ENCODE measurements at regions not wholly inside any gene's neighbourhood (a gene's known extent, or its start where the extent isn't known, plus 50 kb on each side); places are given as distances from the start of the nearest gene placed in this dataset.

DNA sequence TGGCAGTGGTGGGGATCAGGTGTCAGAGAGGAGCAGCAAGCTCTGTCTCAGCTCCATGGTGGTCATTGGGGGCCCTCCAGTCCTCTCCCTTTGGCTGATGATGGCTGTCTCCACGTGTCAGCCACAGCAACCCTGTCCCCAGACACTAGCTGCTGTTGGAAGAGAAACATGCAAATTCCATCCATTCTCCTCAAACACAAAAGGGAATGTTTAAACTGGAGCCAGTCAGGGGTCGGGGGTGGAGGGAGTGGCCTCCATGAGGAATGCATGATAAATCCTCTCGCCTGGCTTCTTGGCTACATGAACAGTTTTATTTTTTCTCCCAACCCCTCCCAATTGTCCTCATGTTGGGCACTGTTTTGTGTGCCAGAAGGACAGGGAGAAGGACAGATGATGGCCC lies 86.4 kb downstream of the EDN3 start:
- WGBS, 2 donors, result 50 to 53% methylated on average over 3 of the region's 3 CpGs
- H3K4me1 ChIP-seq, result no peaks in the 10 kb centered on the region
- DNase-seq, result no peak
- H3K27ac ChIP-seq, result no peak overlapping the region
- H3K36me3 ChIP-seq (ENCODE audit: low read depth, missing control alignments), result no peaks in the 10 kb centered on the region
- no peak for TF ChIP-seq POLR2A (IDR thresholded peaks at IDR 0.05)
- TF ChIP-seq, protein P1, sequence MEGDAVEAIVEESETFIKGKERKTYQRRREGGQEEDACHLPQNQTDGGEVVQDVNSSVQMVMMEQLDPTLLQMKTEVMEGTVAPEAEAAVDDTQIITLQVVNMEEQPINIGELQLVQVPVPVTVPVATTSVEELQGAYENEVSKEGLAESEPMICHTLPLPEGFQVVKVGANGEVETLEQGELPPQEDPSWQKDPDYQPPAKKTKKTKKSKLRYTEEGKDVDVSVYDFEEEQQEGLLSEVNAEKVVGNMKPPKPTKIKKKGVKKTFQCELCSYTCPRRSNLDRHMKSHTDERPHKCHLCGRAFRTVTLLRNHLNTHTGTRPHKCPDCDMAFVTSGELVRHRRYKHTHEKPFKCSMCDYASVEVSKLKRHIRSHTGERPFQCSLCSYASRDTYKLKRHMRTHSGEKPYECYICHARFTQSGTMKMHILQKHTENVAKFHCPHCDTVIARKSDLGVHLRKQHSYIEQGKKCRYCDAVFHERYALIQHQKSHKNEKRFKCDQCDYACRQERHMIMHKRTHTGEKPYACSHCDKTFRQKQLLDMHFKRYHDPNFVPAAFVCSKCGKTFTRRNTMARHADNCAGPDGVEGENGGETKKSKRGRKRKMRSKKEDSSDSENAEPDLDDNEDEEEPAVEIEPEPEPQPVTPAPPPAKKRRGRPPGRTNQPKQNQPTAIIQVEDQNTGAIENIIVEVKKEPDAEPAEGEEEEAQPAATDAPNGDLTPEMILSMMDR (IDR thresholded peaks at IDR 0.05), result no peak
- intact Hi-C loops (cut with DNase I; ENCODE audit: low total_unique reads), result no loop called here
- H3K9me3 ChIP-seq, result no peaks in the 10 kb centered on the region
- H3K27me3 ChIP-seq, result no peaks in the 10 kb centered on the region
- no peak overlapping the region for H3K4me3 ChIP-seq

DNA sequence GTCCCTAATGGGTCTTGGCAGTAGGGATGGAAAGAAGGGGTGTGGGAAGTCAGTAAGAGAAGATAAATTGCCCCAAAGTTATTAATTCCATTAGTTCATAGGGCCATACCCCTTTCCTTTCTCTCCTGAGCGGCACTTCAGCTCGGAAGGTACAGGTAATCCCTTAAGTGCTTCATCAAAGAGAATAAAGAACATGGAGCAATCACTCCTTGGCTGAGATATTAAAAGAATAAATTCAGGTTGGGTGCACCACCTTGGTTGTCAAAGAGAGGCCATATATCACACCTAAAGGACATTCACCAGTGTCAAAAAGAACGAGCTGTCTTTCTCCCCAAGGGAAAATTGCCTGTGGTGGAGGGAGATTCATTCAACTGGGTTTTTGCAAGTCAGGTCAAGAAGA lies 87.5 kb downstream of the EDN3 start:
- H3K4me3 ChIP-seq, result no peak overlapping the region
- WGBS, 2 donors, result 92 to 93% methylated on average over 3 of the region's 3 CpGs
- TF ChIP-seq POLR2A (IDR thresholded peaks at IDR 0.05), result no peak
- TF ChIP-seq, protein P1 (IDR thresholded peaks at IDR 0.05), result no peak
- H3K27ac ChIP-seq, result no peak overlapping the region
- no peak for DNase-seq
- no peaks in the 10 kb centered on the region for H3K27me3 ChIP-seq
- no peaks in the 10 kb centered on the region for H3K9me3 ChIP-seq
- intact Hi-C loops (cut with DNase I; ENCODE audit: low total_unique reads), result no loop called here
- H3K4me1 ChIP-seq, result no peaks in the 10 kb centered on the region
- no peaks in the 10 kb centered on the region for H3K36me3 ChIP-seq (ENCODE audit: low read depth, missing control alignments)

DNA sequence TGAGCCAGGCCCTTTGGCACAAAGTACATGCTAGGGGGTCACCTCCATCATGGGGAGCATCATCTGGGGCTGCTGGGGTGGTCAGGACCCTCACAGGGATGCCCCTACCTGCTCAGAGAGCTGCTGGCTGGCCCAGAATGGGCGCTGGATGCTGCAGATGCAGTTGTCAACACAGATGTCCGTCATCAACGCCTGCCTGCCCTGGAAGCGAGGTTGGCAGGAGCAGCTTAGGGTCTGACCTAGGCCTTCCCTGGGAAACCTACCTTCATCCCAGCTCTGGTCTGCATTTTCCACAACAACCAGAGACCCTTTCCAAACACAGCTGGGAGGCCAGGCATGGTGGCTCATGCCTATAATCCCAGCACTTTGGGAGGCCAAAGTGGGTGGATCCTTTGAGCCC lies 88.0 kb downstream of the EDN3 start:
- no peak overlapping the region for H3K4me3 ChIP-seq
- TF ChIP-seq, protein P1 (IDR thresholded peaks at IDR 0.05), result no peak
- no peak for TF ChIP-seq POLR2A (IDR thresholded peaks at IDR 0.05)
- no peaks in the 10 kb centered on the region for H3K27me3 ChIP-seq
- DNase-seq, result no peak
- no peaks in the 10 kb centered on the region for H3K9me3 ChIP-seq
- 82 to 93% methylated on average over 4 of the region's 4 CpGs for WGBS, 2 donors
- no peaks in the 10 kb centered on the region for H3K4me1 ChIP-seq
- H3K27ac ChIP-seq, result no peak overlapping the region
- H3K36me3 ChIP-seq (ENCODE audit: low read depth, missing control alignments), result no peaks in the 10 kb centered on the region
- intact Hi-C loops (cut with DNase I; ENCODE audit: low total_unique reads), result no loop called here

DNA sequence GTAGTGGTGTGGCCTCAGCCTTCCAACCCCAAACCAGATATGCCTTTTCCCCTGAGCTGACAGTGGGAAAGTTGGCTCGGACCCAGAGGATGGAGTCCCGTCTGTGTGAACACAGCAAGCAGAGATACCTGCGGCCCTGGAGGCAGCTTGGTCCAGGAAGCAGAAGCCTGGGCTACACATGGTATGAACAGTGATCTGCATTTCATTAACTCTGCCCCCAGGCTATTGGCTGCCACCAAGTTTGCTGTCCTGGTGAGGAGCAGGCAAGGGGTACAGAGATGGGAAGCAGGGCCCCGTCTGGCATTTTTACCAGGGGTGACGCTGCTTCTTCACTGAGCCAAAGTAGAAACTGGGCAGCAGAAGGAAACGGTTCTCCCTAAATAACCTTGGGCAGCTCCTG lies 90.0 kb downstream of the EDN3 start:
- WGBS, 2 donors, result 83 to 84% methylated on average over 2 to 6 of the region's 6 CpGs
- TF ChIP-seq POLR2A (IDR thresholded peaks at IDR 0.05), result no peak
- TF ChIP-seq, protein P1 (IDR thresholded peaks at IDR 0.05), result no peak
- Histone ChIP-seq H3K9me3 (no peaks in the 10 kb centered on the region), H3K27ac (no peak overlapping the region), H3K36me3 (ENCODE audit: low read depth, missing control alignments) (no peaks in the 10 kb centered on the region), H3K4me3 (no peak overlapping the region), H3K4me1 (no peaks in the 10 kb centered on the region), H3K27me3 (no peaks in the 10 kb centered on the region)
- DNase-seq, result no peak
- intact Hi-C loops (cut with DNase I; ENCODE audit: low total_unique reads), result no loop called here

DNA sequence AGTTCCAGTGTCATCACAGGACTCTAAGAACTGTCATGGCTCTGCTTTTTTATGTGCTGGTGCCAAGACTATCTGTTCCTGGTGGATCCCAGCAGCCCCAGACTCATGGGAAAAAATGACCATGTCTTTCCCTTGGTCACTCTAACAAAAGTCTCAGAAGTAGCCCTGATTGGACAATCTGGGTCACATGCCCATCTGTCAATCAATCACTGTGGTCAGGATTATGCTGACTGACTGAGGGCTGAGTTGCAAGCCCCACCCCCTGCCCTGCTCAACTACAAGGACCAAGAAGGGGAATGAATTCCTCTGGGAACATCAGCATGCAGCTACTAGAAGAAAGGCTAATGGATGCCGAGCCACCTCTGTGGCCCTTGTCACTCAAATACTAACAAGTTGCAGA lies 91.6 kb downstream of the EDN3 start:
- H3K4me1 ChIP-seq, result no peaks in the 10 kb centered on the region
- no peak overlapping the region for H3K4me3 ChIP-seq
- WGBS, 2 donors, result 94 to 100% methylated on average over 1 of the region's 1 CpG
- no peak for TF ChIP-seq POLR2A (IDR thresholded peaks at IDR 0.05)
- TF ChIP-seq, protein P1 (IDR thresholded peaks at IDR 0.05), result no peak
- H3K9me3 ChIP-seq, result no peaks in the 10 kb centered on the region
- intact Hi-C loops (cut with DNase I; ENCODE audit: low total_unique reads), result no loop called here
- no peak for DNase-seq
- no peaks in the 10 kb centered on the region for H3K36me3 ChIP-seq (ENCODE audit: low read depth, missing control alignments)
- H3K27me3 ChIP-seq, result no peaks in the 10 kb centered on the region
- no peak overlapping the region for H3K27ac ChIP-seq

Data from testis (tissue), 2 donors.